SK-N-DZ (cell line): ENCODE measurements at regions not wholly inside any gene's neighbourhood (a gene's known extent, or its start where the extent isn't known, plus 50 kb on each side); places are given as distances from the start of the nearest gene placed in this dataset.
"Not testable (repeated sequence)": the region's sequence is repeated elsewhere in the genome, so short reads cannot be mapped to it uniquely, and the experiment has no call there.

Experiments used
- DNase-seq: peaks from one replicate; pipeline ENCODE4 v3.0.0-alpha.2; 2015; ENCODE audit warnings: low spot score

GRCh38 chr10:108561649-108562048 lies 1361.7 kb downstream of the XPNPEP1 start:
- no peak for DNase-seq

GRCh38 chr10:108560488-108560887 lies 1362.8 kb downstream of the XPNPEP1 start:
- no peak for DNase-seq

- DNase-seq = no peak
Measured at GRCh38 chr10:108556186-108556585, 1367.1 kb downstream of the XPNPEP1 start.

GRCh38 chr10:108545921-108546320 lies 1377.4 kb downstream of the XPNPEP1 start:
- no peak for DNase-seq

- peak; percentile 77 for DNase-seq
Measured at GRCh38 chr10:108544500-108545120, 1378.7 kb downstream of the XPNPEP1 start.

GRCh38 chr10:108533551-108533950 lies 1369.0 kb upstream of the SORCS1 start:
- not testable (repeated sequence) for DNase-seq

- no peak for DNase-seq
Measured at GRCh38 chr10:108523016-108523800, 1358.7 kb upstream of the SORCS1 start.

- no peak for DNase-seq
Measured at GRCh38 chr10:108521827-108522492, 1357.5 kb upstream of the SORCS1 start.

GRCh38 chr10:108515821-108516220 lies 1351.3 kb upstream of the SORCS1 start:
- DNase-seq = no peak

GRCh38 chr10:108500396-108500795 lies 1335.9 kb upstream of the SORCS1 start:
- DNase-seq = no peak

- no peak for DNase-seq
Measured at GRCh38 chr10:108496106-108496505, 1331.6 kb upstream of the SORCS1 start.

GRCh38 chr10:108490944-108491343 lies 1326.4 kb upstream of the SORCS1 start:
- no peak for DNase-seq

- DNase-seq = no peak
Measured at GRCh38 chr10:108471420-108471819, 1306.9 kb upstream of the SORCS1 start.

GRCh38 chr10:108469940-108470339 lies 1305.4 kb upstream of the SORCS1 start:
- DNase-seq = no peak

GRCh38 chr10:108465871-108466641 lies 1301.5 kb upstream of the SORCS1 start:
- DNase-seq = no peak

GRCh38 chr10:108462005-108462404 lies 1297.5 kb upstream of the SORCS1 start:
- DNase-seq = no peak

- no peak for DNase-seq
Measured at GRCh38 chr10:108454793-108455192, 1290.3 kb upstream of the SORCS1 start.

- DNase-seq = no peak
Measured at GRCh38 chr10:108454224-108454623, 1289.7 kb upstream of the SORCS1 start.

- no peak for DNase-seq
Measured at GRCh38 chr10:108453166-108453565, 1288.7 kb upstream of the SORCS1 start.

- DNase-seq = no peak
Measured at GRCh38 chr10:108452533-108452932, 1288.0 kb upstream of the SORCS1 start.

GRCh38 chr10:108450280-108450679 lies 1285.8 kb upstream of the SORCS1 start:
- no peak for DNase-seq

- no peak for DNase-seq
Measured at GRCh38 chr10:108445746-108446145, 1281.2 kb upstream of the SORCS1 start.
